Fibroblast of lung (primary cell): ENCODE measurements at regions not wholly inside any gene's neighbourhood (a gene's known extent, or its start where the extent isn't known, plus 50 kb on each side); places are given as distances from the start of the nearest gene placed in this dataset.

Source experiments
- DNase-seq, 2 donors: peaks; one replicate each; pipeline versions ENCODE4 v3.0.0 to v3.0.0-alpha.2; 2010; ENCODE audit warnings: low read depth in 2 of 2
- H2AFZ ChIP-seq: 2 replicates; pipeline ENCODE4 v1.5.1; 2012; ENCODE audit warnings: low read length, control low read depth, inconsistent platforms
- H3K27ac ChIP-seq: 2 replicates; pipeline ENCODE4 v1.5.1; 2011; ENCODE audit warnings: low read length, control low read depth; ENCODE audit not compliant: insufficient read depth
- H3K27me3 ChIP-seq: 2 replicates; pipeline ENCODE4 v1.5.1; 2011; ENCODE audit warnings: mild to moderate bottlenecking, low read length; ENCODE audit not compliant: control insufficient read depth, insufficient read depth
- H3K36me3 ChIP-seq: 2 replicates; pipeline ENCODE4 v1.5.1; 2011; ENCODE audit warnings: low read length; ENCODE audit not compliant: control insufficient read depth, insufficient read depth
- H3K4me1 ChIP-seq: 2 replicates; pipeline ENCODE4 v1.5.1; 2011; ENCODE audit warnings: low read length; ENCODE audit not compliant: control insufficient read depth, insufficient read depth; ENCODE audit errors: extremely low read depth
- H3K4me2 ChIP-seq: 2 replicates; pipeline ENCODE4 v1.5.1; 2011; ENCODE audit warnings: low read length, control low read depth; ENCODE audit not compliant: insufficient read depth; ENCODE audit errors: extremely low read depth
- H3K4me3 ChIP-seq, 4 experiments: fragments of 200-600 bp in 1 of 4; sonication (generic) in 1 of 4; replicated peaks in 1 of 4; 2 replicates each; pipeline ENCODE4 v1.5.1; 2011 to 2016; ENCODE audit warnings: low read length in 4 of 4, low read depth in 3 of 4, mild to moderate bottlenecking in 3 of 4, control low read depth in 2 of 4, inconsistent platforms in 1 of 4, mixed read lengths in 1 of 4; ENCODE audit not compliant: insufficient read depth in 1 of 4; ENCODE audit errors: control extremely low read depth in 1 of 4
- H3K79me2 ChIP-seq: 2 replicates; pipeline ENCODE4 v1.5.1; 2012; ENCODE audit warnings: mild to moderate bottlenecking, low read length, inconsistent platforms; ENCODE audit not compliant: control insufficient read depth, insufficient read depth
- H3K9ac ChIP-seq: 2 replicates; pipeline ENCODE4 v1.5.1; 2011; ENCODE audit warnings: mild to moderate bottlenecking, low read length, control low read depth; ENCODE audit not compliant: insufficient read depth
- H3K9me3 ChIP-seq: 2 replicates; pipeline ENCODE4 v1.5.1; 2012; ENCODE audit warnings: low read depth, low read length; ENCODE audit not compliant: control insufficient read depth, insufficient read depth
- H4K20me1 ChIP-seq: 2 replicates; pipeline ENCODE4 v1.5.1; 2011; ENCODE audit warnings: low read length; ENCODE audit not compliant: control insufficient read depth, insufficient read depth; ENCODE audit errors: extremely low read depth
- CTCF ChIP-seq, 2 donors: IDR thresholded peaks in 1 of 2; conservative IDR thresholded peaks in 1 of 2; 1 replicate in 1 of 2; 2 replicates in 1 of 2; pipeline ENCODE4 v1.5.1; 2011 to 2012; ENCODE audit warnings: low read length in 2 of 2, control low read depth in 1 of 2, inconsistent platforms in 1 of 2, low read depth in 1 of 2, mild to moderate bottlenecking in 1 of 2
- EZH2 ChIP-seq: IDR thresholded peaks from 2 replicates; pipeline ENCODE4 v1.5.1; 2012; ENCODE audit warnings: low read length, control low read depth, mild to moderate bottlenecking; ENCODE audit errors: missing control alignments

GRCh38 chr2:118604811-118605210 lies 242.6 kb downstream of the EN1 start:
- no peak overlapping the region for H3K4me3 ChIP-seq
- H2AFZ ChIP-seq: no peak overlapping the region
- no peak overlapping the region for H3K27ac ChIP-seq
- no peak for DNase-seq
- H3K9ac ChIP-seq: no peak overlapping the region
- H4K20me1 ChIP-seq: no peaks in the 10 kb centered on the region
- no peaks in the 10 kb centered on the region for H3K36me3 ChIP-seq
- H3K27me3 ChIP-seq: no peaks in the 10 kb centered on the region
- H3K4me1 ChIP-seq: no peaks in the 10 kb centered on the region
- H3K79me2 ChIP-seq: no peaks in the 10 kb centered on the region
- TF ChIP-seq EZH2 (no peak), CTCF (conservative IDR thresholded peaks at IDR 0.05 in 1 of 2, IDR thresholded peaks at IDR 0.05 in 1 of 2; ENCODE audit: low read depth in 1 of 2, low read length in 2 of 2) (no peak)
- H3K9me3 ChIP-seq: no peaks in the 10 kb centered on the region
- H3K4me2 ChIP-seq: no peak overlapping the region

GRCh38 chr2:118604371-118604770 lies 243.1 kb downstream of the EN1 start:
- no peak for DNase-seq
- Histone ChIP-seq H3K4me3 (no peak overlapping the region), H3K79me2 (no peaks in the 10 kb centered on the region), H3K27me3 (no peaks in the 10 kb centered on the region), H3K9me3 (no peaks in the 10 kb centered on the region), H2AFZ (no peak overlapping the region), H3K4me2 (no peak overlapping the region), H3K36me3 (no peaks in the 10 kb centered on the region), H3K4me1 (no peaks in the 10 kb centered on the region), H4K20me1 (no peaks in the 10 kb centered on the region), H3K27ac (no peak overlapping the region), H3K9ac (no peak overlapping the region)
- TF ChIP-seq CTCF (conservative IDR thresholded peaks at IDR 0.05 in 1 of 2, IDR thresholded peaks at IDR 0.05 in 1 of 2; ENCODE audit: low read depth in 1 of 2, low read length in 2 of 2): no peak
- TF ChIP-seq EZH2: no peak

- no peak for TF ChIP-seq CTCF (conservative IDR thresholded peaks at IDR 0.05 in 1 of 2, IDR thresholded peaks at IDR 0.05 in 1 of 2; ENCODE audit: low read depth in 1 of 2, low read length in 2 of 2)
- no peak for TF ChIP-seq EZH2
- H2AFZ ChIP-seq: no peak overlapping the region
Measured at GRCh38 chr2:118599141-118599540, 248.3 kb downstream of the EN1 start.

More at GRCh38 chr2:118599141-118599540, 248.3 kb downstream of the EN1 start:
- Histone ChIP-seq H3K9ac (no peak overlapping the region), H3K4me3 (no peak overlapping the region), H3K79me2 (no peaks in the 10 kb centered on the region), H3K4me1 (no peaks in the 10 kb centered on the region), H3K27ac (no peak overlapping the region), H3K4me2 (no peak overlapping the region), H4K20me1 (no peaks in the 10 kb centered on the region), H3K27me3 (no peaks in the 10 kb centered on the region), H3K9me3 (no peaks in the 10 kb centered on the region), H3K36me3 (no peaks in the 10 kb centered on the region)
- no peak for DNase-seq
